ENCODE measurements at regions not wholly inside any gene's neighbourhood (a gene's known extent, or its start where the extent isn't known, plus 50 kb on each side); places are given as distances from the start of the nearest gene placed in this dataset.

DNA sequence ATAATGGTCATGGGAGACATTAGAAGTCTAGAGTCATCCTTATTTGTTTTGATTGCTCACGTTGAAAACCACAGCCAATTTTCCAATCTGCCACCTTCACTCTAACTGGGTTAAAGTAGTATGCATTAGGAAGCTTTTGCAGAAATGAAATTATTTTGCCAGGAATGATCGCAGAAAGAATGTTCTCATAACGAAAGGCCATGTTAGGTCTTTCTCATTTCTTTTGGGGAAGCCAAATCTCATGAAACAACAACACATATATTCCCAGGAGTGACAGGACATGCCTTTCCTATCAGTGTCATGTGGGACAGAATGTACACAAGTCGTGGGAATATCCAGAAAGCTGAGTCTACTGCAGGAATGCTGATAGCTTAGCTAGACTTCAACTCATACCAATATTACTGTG lies 386.3 kb downstream of the AASDHPPT start:
- H3K27ac Mint-ChIP-seq = no peak overlapping the region
- CTCF ChIA-PET = no interaction called here
- no peaks in the 10 kb centered on the region for H3K27me3 Mint-ChIP-seq (ENCODE audit: low read depth)
- no peaks in the 10 kb centered on the region for H3K36me3 Mint-ChIP-seq (ENCODE audit: low read depth)
- no peak for DNase-seq
- H3K4me3 Mint-ChIP-seq = no peak overlapping the region
- H3K4me1 Mint-ChIP-seq (ENCODE audit: low read depth) = no peaks in the 10 kb centered on the region
- intact Hi-C loops (cut with micrococcal nuclease) = no loop called here
- H3K9me3 Mint-ChIP-seq = peaks cover 8% of the 10 kb centered on the region

DNA sequence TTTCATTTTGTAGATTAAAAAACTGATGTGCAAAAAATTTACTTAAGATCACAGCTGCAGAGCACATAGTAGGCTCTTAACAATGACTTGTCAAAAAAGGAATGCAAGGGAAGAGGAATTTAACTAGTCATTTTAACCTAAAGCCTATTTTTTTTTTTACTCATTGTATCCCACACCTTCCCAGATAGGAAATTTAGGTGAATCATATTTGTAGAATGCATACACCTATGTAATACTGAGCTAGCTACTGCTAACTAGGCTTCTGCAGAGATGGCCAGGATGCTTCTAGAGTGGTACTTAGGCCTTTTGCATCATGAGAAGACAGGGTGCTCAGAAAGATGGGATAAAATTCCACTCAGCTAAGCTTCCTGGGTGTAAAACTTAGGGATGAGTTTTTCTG lies 387.3 kb downstream of the AASDHPPT start:
- H3K4me1 Mint-ChIP-seq (ENCODE audit: low read depth) = no peaks in the 10 kb centered on the region
- intact Hi-C loops (cut with micrococcal nuclease) = no loop called here
- H3K27me3 Mint-ChIP-seq (ENCODE audit: low read depth) = no peaks in the 10 kb centered on the region
- no peak overlapping the region for H3K27ac Mint-ChIP-seq
- no peaks in the 10 kb centered on the region for H3K36me3 Mint-ChIP-seq (ENCODE audit: low read depth)
- H3K4me3 Mint-ChIP-seq = no peak overlapping the region
- CTCF ChIA-PET = interaction anchor here (0.6 kb wide), 1 partner anchor 9 kb away, joined by 3 read pairs; no protein-coding TSS in a partner anchor
- peaks cover 6% of the 10 kb centered on the region for H3K9me3 Mint-ChIP-seq
- no peak for DNase-seq

DNA sequence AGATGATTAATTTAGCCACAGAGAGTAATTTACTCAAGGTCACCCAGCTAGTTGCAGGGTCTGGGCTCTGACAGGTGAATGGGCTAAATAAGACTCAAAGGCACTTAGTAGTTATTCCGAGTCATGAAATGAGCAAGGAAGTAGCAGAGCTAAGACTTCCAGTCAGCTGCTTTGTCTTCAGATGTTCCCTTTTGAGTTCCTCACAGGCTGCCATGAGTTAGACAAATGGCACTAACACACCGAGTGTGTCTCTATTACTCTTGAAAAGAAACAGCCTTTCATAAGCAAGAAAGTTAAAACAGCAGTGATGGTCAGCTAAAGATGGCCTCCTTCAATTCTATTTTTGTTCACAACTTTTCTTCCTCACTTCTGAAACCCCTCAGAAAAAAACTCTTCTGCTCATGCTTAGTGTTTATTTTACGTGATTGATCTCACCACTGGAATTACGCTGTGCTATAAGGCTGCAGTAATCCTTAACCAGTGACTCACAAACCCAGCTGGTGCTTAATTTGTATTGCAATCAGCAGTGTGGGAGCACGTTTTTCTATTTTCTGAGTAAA lies 389.1 kb downstream of the AASDHPPT start:
- H3K27ac Mint-ChIP-seq = no peak overlapping the region
- intact Hi-C loops (cut with micrococcal nuclease) = no loop called here
- H3K4me3 Mint-ChIP-seq = no peak overlapping the region
- DNase-seq = no peak
- H3K36me3 Mint-ChIP-seq (ENCODE audit: low read depth) = no peaks in the 10 kb centered on the region
- no peaks in the 10 kb centered on the region for H3K4me1 Mint-ChIP-seq (ENCODE audit: low read depth)
- CTCF ChIA-PET = no interaction called here
- peaks cover 6% of the 10 kb centered on the region for H3K9me3 Mint-ChIP-seq
- no peaks in the 10 kb centered on the region for H3K27me3 Mint-ChIP-seq (ENCODE audit: low read depth)

DNA sequence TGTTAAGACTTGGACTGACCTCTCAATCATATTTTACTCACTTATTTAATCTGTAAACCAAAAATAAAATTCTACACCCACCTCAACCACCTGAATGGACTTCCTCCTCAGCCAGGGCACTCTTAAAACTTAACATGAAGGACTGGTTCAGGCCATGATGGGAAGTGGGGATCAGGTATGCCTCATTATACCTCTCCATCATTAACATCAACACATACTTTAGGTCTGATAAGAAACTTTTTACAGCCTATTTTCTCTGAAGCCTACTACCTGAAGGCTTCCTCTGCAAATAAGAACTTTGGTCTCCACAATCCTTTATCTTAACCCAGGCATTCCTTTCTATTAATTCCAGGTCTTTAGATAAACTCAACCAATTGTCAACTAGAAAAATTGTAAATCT lies 390.0 kb downstream of the AASDHPPT start:
- Mint-ChIP-seq H3K27me3 (ENCODE audit: low read depth) (no peaks in the 10 kb centered on the region), H3K36me3 (ENCODE audit: low read depth) (no peaks in the 10 kb centered on the region), H3K27ac (no peak overlapping the region), H3K4me3 (no peak overlapping the region), H3K4me1 (ENCODE audit: low read depth) (no peaks in the 10 kb centered on the region), H3K9me3 (peaks cover 6% of the 10 kb centered on the region)
- no peak for DNase-seq
- CTCF ChIA-PET = no interaction called here
- intact Hi-C loops (cut with micrococcal nuclease) = no loop called here

DNA sequence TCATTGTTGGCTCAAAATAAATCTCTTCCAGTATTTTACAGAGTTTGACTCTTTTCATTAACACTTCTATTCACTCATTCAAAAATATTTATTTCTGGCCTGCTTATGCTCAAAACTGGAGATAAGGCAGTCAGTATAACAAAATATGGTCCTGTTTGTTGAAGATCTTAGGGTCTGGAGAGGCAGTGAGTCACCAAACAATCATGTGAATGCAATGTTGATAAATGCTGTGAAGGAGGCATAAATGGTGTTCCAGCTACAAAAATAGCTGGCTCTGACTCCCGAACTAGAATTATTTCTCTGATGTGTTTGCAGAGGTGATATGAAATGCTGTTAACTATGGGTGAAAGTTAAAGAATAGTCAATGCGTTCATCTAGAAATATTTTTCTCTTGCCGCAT lies 390.6 kb downstream of the AASDHPPT start:
- DNase-seq = no peak
- Mint-ChIP-seq H3K4me3 (no peak overlapping the region), H3K4me1 (ENCODE audit: low read depth) (no peaks in the 10 kb centered on the region), H3K27me3 (ENCODE audit: low read depth) (no peaks in the 10 kb centered on the region), H3K27ac (no peak overlapping the region), H3K36me3 (ENCODE audit: low read depth) (no peaks in the 10 kb centered on the region), H3K9me3 (peaks cover 6% of the 10 kb centered on the region)
- CTCF ChIA-PET = no interaction called here
- intact Hi-C loops (cut with micrococcal nuclease) = no loop called here

DNA sequence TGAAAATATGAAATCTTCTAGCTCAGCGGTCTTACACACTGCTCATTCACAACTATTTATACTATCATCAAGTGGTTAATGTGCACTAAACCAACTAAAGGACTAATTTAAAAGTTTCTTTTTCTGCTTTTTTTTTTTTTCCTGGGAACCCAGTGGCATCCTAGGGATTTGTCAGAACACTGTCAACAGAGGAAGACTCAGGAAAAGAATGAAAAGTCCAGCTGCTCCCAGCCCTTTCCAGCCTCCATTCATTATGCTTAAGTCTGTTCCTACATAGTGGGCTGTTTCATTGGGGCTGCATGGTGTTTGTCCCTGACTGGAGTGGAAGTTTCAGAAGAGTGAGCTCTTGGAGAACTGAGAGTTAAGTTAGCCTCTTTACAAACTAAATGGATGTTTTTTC lies 391.1 kb downstream of the AASDHPPT start:
- intact Hi-C loops (cut with micrococcal nuclease) = no loop called here
- Mint-ChIP-seq H3K27ac (no peak overlapping the region), H3K36me3 (ENCODE audit: low read depth) (no peaks in the 10 kb centered on the region), H3K9me3 (peaks cover 6% of the 10 kb centered on the region), H3K27me3 (ENCODE audit: low read depth) (no peaks in the 10 kb centered on the region), H3K4me1 (ENCODE audit: low read depth) (no peaks in the 10 kb centered on the region), H3K4me3 (no peak overlapping the region)
- CTCF ChIA-PET = no interaction called here
- DNase-seq = no peak

DNA sequence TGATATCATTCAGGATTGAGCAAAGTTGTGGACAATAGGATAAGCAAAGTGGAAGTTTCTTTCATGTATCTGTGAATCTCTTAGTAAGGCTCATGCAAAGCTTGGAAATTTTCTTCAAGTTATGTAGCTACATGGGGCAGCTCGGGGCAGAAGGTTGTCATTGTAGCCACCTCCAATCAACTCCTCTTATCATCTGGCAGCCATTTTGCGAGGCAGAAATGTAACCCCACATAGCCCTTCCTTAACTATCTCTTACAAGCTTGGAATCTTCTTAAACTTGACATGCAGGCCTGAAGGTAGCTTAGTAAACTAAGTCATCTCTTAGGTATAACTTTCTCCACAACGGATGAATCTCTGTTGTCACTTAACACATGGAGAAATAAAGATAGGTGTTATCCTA lies 392.8 kb downstream of the AASDHPPT start:
- no peak for DNase-seq
- CTCF ChIA-PET = no interaction called here
- no peaks in the 10 kb centered on the region for H3K27me3 Mint-ChIP-seq (ENCODE audit: low read depth)
- H3K27ac Mint-ChIP-seq = no peak overlapping the region
- H3K36me3 Mint-ChIP-seq (ENCODE audit: low read depth) = no peaks in the 10 kb centered on the region
- H3K4me1 Mint-ChIP-seq (ENCODE audit: low read depth) = no peaks in the 10 kb centered on the region
- H3K4me3 Mint-ChIP-seq = no peak overlapping the region
- intact Hi-C loops (cut with micrococcal nuclease) = no loop called here
- peaks cover 6% of the 10 kb centered on the region for H3K9me3 Mint-ChIP-seq

DNA sequence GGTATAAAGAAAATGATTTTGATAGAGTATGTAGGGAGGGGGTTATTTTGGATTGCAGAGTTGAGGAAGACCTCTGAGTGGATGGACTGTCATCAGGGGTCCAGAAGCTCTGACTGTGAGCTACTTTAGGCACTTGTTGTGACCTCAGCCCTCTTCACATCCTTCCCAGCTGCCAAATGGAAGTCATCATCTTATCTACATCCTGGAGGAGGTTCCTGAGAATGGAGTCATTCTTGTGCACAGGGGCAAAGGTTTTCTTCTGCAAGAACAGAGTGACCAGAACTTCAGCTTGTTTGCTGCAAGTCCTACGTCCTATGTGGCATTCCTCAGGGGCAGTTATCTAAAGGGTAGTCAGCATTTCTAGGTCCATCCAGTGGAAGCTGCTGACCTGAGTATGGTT lies 393.8 kb downstream of the AASDHPPT start:
- no peak for DNase-seq
- intact Hi-C loops (cut with micrococcal nuclease) = no loop called here
- Mint-ChIP-seq H3K36me3 (ENCODE audit: low read depth) (no peaks in the 10 kb centered on the region), H3K9me3 (peaks cover 5% of the 10 kb centered on the region), H3K27ac (no peak overlapping the region), H3K27me3 (ENCODE audit: low read depth) (no peaks in the 10 kb centered on the region), H3K4me1 (ENCODE audit: low read depth) (no peaks in the 10 kb centered on the region), H3K4me3 (no peak overlapping the region)
- CTCF ChIA-PET = interaction anchor here (1.0 kb wide), 1 partner anchor 12 kb away, joined by 7 read pairs; no protein-coding TSS in a partner anchor

DNA sequence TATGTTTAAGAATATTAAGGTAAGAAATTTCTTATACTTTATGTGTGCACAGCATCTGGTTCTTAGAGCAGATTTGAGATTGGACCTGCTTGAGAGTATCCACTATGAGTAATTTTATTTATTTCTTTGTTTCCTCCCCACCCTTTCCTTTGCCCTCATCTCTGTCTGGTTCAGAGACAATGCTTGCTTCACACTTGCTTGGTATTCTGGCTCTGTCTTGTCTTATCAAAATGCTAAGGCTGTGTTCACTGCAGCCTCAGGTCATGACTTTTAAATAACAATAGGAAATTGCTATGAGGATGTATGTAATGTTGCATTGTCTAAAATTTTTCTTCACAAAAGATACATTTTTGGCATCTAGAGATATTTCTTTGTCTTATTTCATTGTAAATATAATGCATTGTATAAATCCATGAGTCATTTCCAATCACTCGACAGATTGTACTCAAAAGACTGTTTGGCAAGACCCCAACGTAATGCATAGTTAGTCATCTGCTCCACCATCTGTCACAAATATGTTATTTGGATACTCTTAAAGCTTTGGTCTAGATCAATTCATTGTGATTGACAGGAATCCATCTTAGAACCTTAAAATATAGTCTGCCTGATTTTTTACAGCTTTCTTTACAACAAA lies 395.7 kb downstream of the AASDHPPT start:
- intact Hi-C loops (cut with micrococcal nuclease) = no loop called here
- CTCF ChIA-PET = no interaction called here
- H3K27ac Mint-ChIP-seq = no peak overlapping the region
- H3K9me3 Mint-ChIP-seq = peaks cover 5% of the 10 kb centered on the region
- no peaks in the 10 kb centered on the region for H3K27me3 Mint-ChIP-seq (ENCODE audit: low read depth)
- no peak for DNase-seq
- no peaks in the 10 kb centered on the region for H3K36me3 Mint-ChIP-seq (ENCODE audit: low read depth)
- H3K4me1 Mint-ChIP-seq (ENCODE audit: low read depth) = no peaks in the 10 kb centered on the region
- H3K4me3 Mint-ChIP-seq = no peak overlapping the region

DNA sequence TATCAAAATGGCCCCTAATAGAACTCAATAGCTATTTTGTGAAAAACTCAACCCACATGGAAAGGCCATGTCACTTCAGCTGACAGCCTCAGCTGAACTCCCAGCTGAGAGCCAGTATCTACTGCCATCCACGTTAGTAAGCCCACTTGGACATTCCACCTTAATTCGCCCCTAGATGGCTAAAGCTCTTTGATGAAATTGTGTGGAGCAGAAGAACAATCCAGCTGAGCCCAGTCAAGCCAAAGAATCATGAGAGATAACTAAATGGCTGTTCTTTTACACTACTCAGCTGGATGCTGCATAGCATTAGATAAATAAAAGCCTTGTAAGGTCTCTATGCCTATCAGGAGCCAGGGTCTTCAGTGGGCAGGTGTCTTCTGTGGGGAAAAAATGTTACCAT lies 396.8 kb downstream of the AASDHPPT start:
- H3K27me3 Mint-ChIP-seq (ENCODE audit: low read depth) = no peaks in the 10 kb centered on the region
- no peaks in the 10 kb centered on the region for H3K36me3 Mint-ChIP-seq (ENCODE audit: low read depth)
- peaks cover 2% of the 10 kb centered on the region for H3K9me3 Mint-ChIP-seq
- no peak for DNase-seq
- no peak overlapping the region for H3K4me3 Mint-ChIP-seq
- no peaks in the 10 kb centered on the region for H3K4me1 Mint-ChIP-seq (ENCODE audit: low read depth)
- intact Hi-C loops (cut with micrococcal nuclease) = no loop called here
- no peak overlapping the region for H3K27ac Mint-ChIP-seq
- CTCF ChIA-PET = no interaction called here

DNA sequence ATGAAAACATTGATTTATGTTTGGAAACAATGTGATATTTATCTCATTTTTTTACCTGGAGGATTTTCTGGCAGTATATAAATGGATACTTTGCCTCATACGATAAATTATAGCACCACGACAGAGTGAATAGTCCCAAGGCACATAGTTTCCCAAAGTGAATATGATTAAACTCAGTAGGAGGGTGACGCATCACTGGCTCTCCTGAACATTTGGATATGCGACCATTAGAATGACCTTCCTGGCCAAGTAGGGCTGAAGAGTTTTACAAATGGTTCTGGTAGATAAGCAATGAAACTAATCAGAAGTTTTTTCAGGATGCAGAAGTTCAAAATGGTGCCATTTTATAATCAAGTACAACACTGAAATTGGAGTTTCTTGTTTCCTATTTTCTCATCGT lies 397.7 kb downstream of the AASDHPPT start:
- Mint-ChIP-seq H3K27me3 (ENCODE audit: low read depth) (no peaks in the 10 kb centered on the region), H3K9me3 (peaks cover 2% of the 10 kb centered on the region), H3K27ac (no peak overlapping the region), H3K36me3 (ENCODE audit: low read depth) (no peaks in the 10 kb centered on the region), H3K4me3 (no peak overlapping the region), H3K4me1 (ENCODE audit: low read depth) (no peaks in the 10 kb centered on the region)
- CTCF ChIA-PET = no interaction called here
- intact Hi-C loops (cut with micrococcal nuclease) = no loop called here
- DNase-seq = no peak

DNA sequence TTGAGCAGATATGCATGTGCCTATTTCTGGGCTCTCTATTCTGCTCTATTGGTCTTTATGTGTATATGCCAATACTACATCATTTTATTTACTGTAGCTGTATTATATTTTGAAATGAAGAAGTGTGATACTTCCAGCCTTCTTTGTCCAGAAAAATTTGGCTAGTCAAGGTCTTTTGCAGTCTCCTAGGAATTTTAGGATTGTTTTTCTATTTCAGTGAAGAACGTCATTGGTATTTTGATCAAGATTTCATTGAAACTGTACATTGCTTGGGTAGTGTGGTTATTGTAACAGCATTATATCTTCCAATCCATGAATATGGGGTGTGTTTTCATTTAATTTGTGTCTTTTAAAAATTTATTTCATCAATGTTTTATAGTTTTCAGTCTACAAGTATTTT lies 400.3 kb downstream of the AASDHPPT start:
- H3K27me3 Mint-ChIP-seq (ENCODE audit: low read depth) = no peaks in the 10 kb centered on the region
- intact Hi-C loops (cut with micrococcal nuclease) = no loop called here
- H3K9me3 Mint-ChIP-seq = peaks cover 2% of the 10 kb centered on the region
- DNase-seq = no peak
- H3K36me3 Mint-ChIP-seq (ENCODE audit: low read depth) = no peaks in the 10 kb centered on the region
- no peaks in the 10 kb centered on the region for H3K4me1 Mint-ChIP-seq (ENCODE audit: low read depth)
- no peak overlapping the region for H3K4me3 Mint-ChIP-seq
- CTCF ChIA-PET = no interaction called here
- H3K27ac Mint-ChIP-seq = no peak overlapping the region

DNA sequence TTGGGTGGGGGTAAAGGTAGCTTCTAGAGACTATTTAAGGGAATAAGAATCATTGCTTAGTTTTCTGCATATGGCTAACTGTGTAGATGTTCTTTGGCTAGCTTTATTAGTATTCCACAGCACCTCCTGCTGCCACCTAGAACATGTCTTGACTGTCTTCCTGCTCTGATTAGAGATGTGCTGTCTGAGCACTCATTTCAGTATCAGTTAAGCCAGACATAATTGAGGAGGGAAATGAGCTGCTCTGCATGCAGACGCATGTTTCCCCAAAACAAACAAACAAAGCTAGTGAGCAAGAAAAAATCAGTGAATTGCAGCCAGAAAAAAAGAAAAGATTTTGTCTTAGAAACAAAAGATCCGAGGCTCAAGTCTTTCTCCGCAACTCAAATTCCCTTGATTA lies 402.2 kb downstream of the AASDHPPT start:
- Mint-ChIP-seq H3K4me3 (no peak overlapping the region), H3K27me3 (ENCODE audit: low read depth) (no peaks in the 10 kb centered on the region), H3K36me3 (ENCODE audit: low read depth) (no peaks in the 10 kb centered on the region), H3K4me1 (ENCODE audit: low read depth) (no peaks in the 10 kb centered on the region), H3K9me3 (no peaks in the 10 kb centered on the region), H3K27ac (no peak overlapping the region)
- CTCF ChIA-PET = interaction anchor here (1.0 kb wide), 1 partner anchor 9 kb away, joined by 3 read pairs; no protein-coding TSS in a partner anchor
- intact Hi-C loops (cut with micrococcal nuclease) = no loop called here
- no peak for DNase-seq
